ENCODE measurements at regions not wholly inside any gene's neighbourhood (a gene's known extent, or its start where the extent isn't known, plus 50 kb on each side); places are given as distances from the start of the nearest gene placed in this dataset.
"Not testable (repeated sequence)": the region's sequence is repeated elsewhere in the genome, so short reads cannot be mapped to it uniquely, and the experiment has no call there.

- Mint-ChIP-seq H3K27ac (no peak overlapping the region), H3K27me3 (ENCODE audit: low read depth in 3 of 3) (peaks cover 0 to 3% (median 0%) of the 10 kb centered on the region in 3 donors), H3K4me1 (no peaks in the 10 kb centered on the region), H3K4me3 (no peak overlapping the region), H3K9me3 (peaks cover 0 to 13% (median 0%) of the 10 kb centered on the region in 6 donors), H3K36me3 (no peaks in the 10 kb centered on the region)
- DNase-seq: no peak
Observed at GRCh38 chr11:38759394-38759793, 2161.4 kb upstream of the RAG2 start.

GRCh38 chr11:38756537-38756936 lies 2158.5 kb upstream of the RAG2 start:
- H3K36me3 Mint-ChIP-seq: no peaks in the 10 kb centered on the region
- no peak for DNase-seq
- no peaks in the 10 kb centered on the region for H3K4me1 Mint-ChIP-seq
- no peak overlapping the region for H3K27ac Mint-ChIP-seq
- no peak overlapping the region for H3K4me3 Mint-ChIP-seq
- H3K27me3 Mint-ChIP-seq (ENCODE audit: low read depth in 3 of 3): peaks cover 0 to 3% (median 0%) of the 10 kb centered on the region in 3 donors
- peaks cover 0 to 25% (median 0%) of the 10 kb centered on the region in 6 donors for H3K9me3 Mint-ChIP-seq

GRCh38 chr11:38751421-38751820 lies 2153.4 kb upstream of the RAG2 start:
- Mint-ChIP-seq H3K27ac (no peak overlapping the region), H3K4me1 (no peaks in the 10 kb centered on the region), H3K9me3 (peaks cover 0 to 22% (median 5%) of the 10 kb centered on the region in 6 donors), H3K27me3 (ENCODE audit: low read depth in 3 of 3) (peaks cover 0 to 2% (median 0%) of the 10 kb centered on the region in 3 donors), H3K4me3 (no peak overlapping the region), H3K36me3 (no peaks in the 10 kb centered on the region)
- DNase-seq: no peak

- DNase-seq; H3K36me3 Mint-ChIP-seq; H3K27me3 Mint-ChIP-seq (ENCODE audit: low read depth in 3 of 3); H3K4me3 Mint-ChIP-seq; H3K27ac Mint-ChIP-seq: not testable (repeated sequence)
- peaks cover 0 to 10% of the 10 kb centered on the region in 2 donors for H3K4me1 Mint-ChIP-seq
- H3K9me3 Mint-ChIP-seq: peaks cover 0 to 12% (median 6%) of the 10 kb centered on the region in 6 donors
Observed at GRCh38 chr11:38746516-38746915, 2148.5 kb upstream of the RAG2 start.

- no peak for DNase-seq
- Mint-ChIP-seq H3K36me3 (no peaks in the 10 kb centered on the region), H3K27me3 (ENCODE audit: low read depth in 3 of 3) (no peaks in the 10 kb centered on the region), H3K27ac (no peak overlapping the region), H3K4me3 (no peak overlapping the region), H3K4me1 (no peaks in the 10 kb centered on the region), H3K9me3 (peaks cover 0 to 39% (median 8%) of the 10 kb centered on the region in 6 donors)
Observed at GRCh38 chr11:38723361-38723760, 2125.3 kb upstream of the RAG2 start.

GRCh38 chr11:38721586-38722315 lies 2123.7 kb upstream of the RAG2 start:
- no peaks in the 10 kb centered on the region for H3K27me3 Mint-ChIP-seq (ENCODE audit: low read depth in 3 of 3)

GRCh38 chr11:38718659-38719058 lies 2120.6 kb upstream of the RAG2 start:
- no peaks in the 10 kb centered on the region for H3K27me3 Mint-ChIP-seq (ENCODE audit: low read depth in 3 of 3)
- H3K4me3 Mint-ChIP-seq: no peak overlapping the region
- peaks cover 0 to 1% (median 0%) of the 10 kb centered on the region in 3 donors for H3K36me3 Mint-ChIP-seq
- H3K4me1 Mint-ChIP-seq: no peaks in the 10 kb centered on the region
- peaks cover 2 to 33% (median 4%) of the 10 kb centered on the region in 6 donors for H3K9me3 Mint-ChIP-seq
- no peak overlapping the region for H3K27ac Mint-ChIP-seq
- DNase-seq: no peak

More at GRCh38 chr11:38721586-38722315, 2123.7 kb upstream of the RAG2 start:
- Mint-ChIP-seq H3K4me3 (no peak overlapping the region), H3K4me1 (no peaks in the 10 kb centered on the region), H3K36me3 (no peaks in the 10 kb centered on the region), H3K9me3 (peaks cover 0 to 26% (median 5%) of the 10 kb centered on the region in 6 donors), H3K27ac (no peak overlapping the region)
- DNase-seq: no peak

- Mint-ChIP-seq H3K4me3 (no peak overlapping the region), H3K27ac (no peak overlapping the region), H3K4me1 (no peaks in the 10 kb centered on the region), H3K27me3 (ENCODE audit: low read depth in 3 of 3) (no peaks in the 10 kb centered on the region), H3K36me3 (peaks cover 0 to 4% (median 0%) of the 10 kb centered on the region in 3 donors), H3K9me3 (peaks cover 2 to 31% (median 4%) of the 10 kb centered on the region in 6 donors)
- no peak for DNase-seq
Observed at GRCh38 chr11:38718049-38718448, 2120.0 kb upstream of the RAG2 start.

- H3K27ac Mint-ChIP-seq: no peak overlapping the region
- no peaks in the 10 kb centered on the region for H3K4me1 Mint-ChIP-seq
- H3K27me3 Mint-ChIP-seq (ENCODE audit: low read depth in 3 of 3): no peaks in the 10 kb centered on the region
- no peak for DNase-seq
- H3K36me3 Mint-ChIP-seq: peaks cover 0 to 4% (median 0%) of the 10 kb centered on the region in 3 donors
- peaks cover 0 to 33% (median 3%) of the 10 kb centered on the region in 6 donors for H3K9me3 Mint-ChIP-seq
- no peak overlapping the region for H3K4me3 Mint-ChIP-seq
Observed at GRCh38 chr11:38711110-38711509, 2113.1 kb upstream of the RAG2 start.

GRCh38 chr11:38710262-38710661 lies 2112.2 kb upstream of the RAG2 start:
- DNase-seq: no peak
- peaks cover 0 to 29% (median 3%) of the 10 kb centered on the region in 6 donors for H3K9me3 Mint-ChIP-seq
- H3K27ac Mint-ChIP-seq: no peak overlapping the region
- no peaks in the 10 kb centered on the region for H3K4me1 Mint-ChIP-seq
- H3K27me3 Mint-ChIP-seq (ENCODE audit: low read depth in 3 of 3): peaks cover 0 to 2% (median 0%) of the 10 kb centered on the region in 3 donors
- no peak overlapping the region for H3K4me3 Mint-ChIP-seq
- peaks cover 0 to 4% (median 0%) of the 10 kb centered on the region in 3 donors for H3K36me3 Mint-ChIP-seq

- Mint-ChIP-seq H3K36me3 (peaks cover 0 to 5% (median 0%) of the 10 kb centered on the region in 3 donors), H3K9me3 (peaks cover 0 to 34% (median 2%) of the 10 kb centered on the region in 6 donors), H3K4me3 (no peak overlapping the region), H3K4me1 (no peaks in the 10 kb centered on the region), H3K27ac (no peak overlapping the region), H3K27me3 (ENCODE audit: low read depth in 3 of 3) (no peaks in the 10 kb centered on the region)
- DNase-seq: no peak
Observed at GRCh38 chr11:38700111-38700510, 2102.1 kb upstream of the RAG2 start.

GRCh38 chr11:38693306-38693705 lies 2095.3 kb upstream of the RAG2 start:
- Mint-ChIP-seq H3K36me3 (peaks cover 0 to 5% (median 0%) of the 10 kb centered on the region in 3 donors), H3K9me3 (peaks cover 0 to 38% (median 2%) of the 10 kb centered on the region in 6 donors), H3K4me1 (no peaks in the 10 kb centered on the region), H3K4me3 (no peak overlapping the region), H3K27ac (no peak overlapping the region), H3K27me3 (ENCODE audit: low read depth in 3 of 3) (peaks cover 0 to 2% (median 0%) of the 10 kb centered on the region in 3 donors)
- DNase-seq: no peak

- not testable (repeated sequence) for H3K4me1 Mint-ChIP-seq; H3K27ac Mint-ChIP-seq; H3K36me3 Mint-ChIP-seq; H3K27me3 Mint-ChIP-seq (ENCODE audit: low read depth in 3 of 3); H3K4me3 Mint-ChIP-seq; DNase-seq
- H3K9me3 Mint-ChIP-seq: peaks cover 0 to 22% (median 2%) of the 10 kb centered on the region in 6 donors
Observed at GRCh38 chr11:38690211-38690610, 2092.2 kb upstream of the RAG2 start.

GRCh38 chr11:38687008-38687407 lies 2089.0 kb upstream of the RAG2 start:
- Mint-ChIP-seq H3K27me3 (ENCODE audit: low read depth in 3 of 3) (peaks cover 0 to 2% (median 0%) of the 10 kb centered on the region in 3 donors), H3K4me3 (no peak overlapping the region), H3K27ac (no peak overlapping the region)

More at GRCh38 chr11:38687008-38687407, 2089.0 kb upstream of the RAG2 start:
- H3K4me1 Mint-ChIP-seq: no peaks in the 10 kb centered on the region
- DNase-seq: no peak
- no peaks in the 10 kb centered on the region for H3K36me3 Mint-ChIP-seq
- H3K9me3 Mint-ChIP-seq: peaks cover 0 to 11% (median under 1%) of the 10 kb centered on the region in 6 donors

Data from immature natural killer cell (primary cell).